Caco-2 (cell line): ENCODE measurements at regions not wholly inside any gene's neighbourhood (a gene's known extent, or its start where the extent isn't known, plus 50 kb on each side); places are given as distances from the start of the nearest gene placed in this dataset.
"Not testable (repeated sequence)": the region's sequence is repeated elsewhere in the genome, so short reads cannot be mapped to it uniquely, and the experiment has no call there.

Experiments
- BruUV-seq: library from RNA; stranded (reverse); fragments of 400-500 nt; replicated peaks from 2 replicates; lab custom pipeline; 2021; lab: Mats Ljungman, UMichigan
- CTCF ChIA-PET: fragments of 300-600 bp; sonication (Branson Sonifier 250); formaldehyde crosslinking; loops from one replicate; lab custom pipeline; 2022; ENCODE audit warnings: antibody characterized with exemption; lab: Charles Lee
- POLR2A ChIA-PET: fragments of 300-600 bp; sonication (Branson Sonifier 250); formaldehyde crosslinking; loops from one replicate; lab custom pipeline; 2022; ENCODE audit warnings: antibody characterized with exemption; lab: Charles Lee
- DNase-seq, 2 experiments: peaks; one replicate each; pipeline versions ENCODE4 v3.0.0 to v3.0.0-alpha.2; 2020 to 2022
- H3K27me3 ChIP-seq: replicated peaks from 2 replicates; pipeline ENCODE4 v1.6.0; 2011; ENCODE audit warnings: low read length; ENCODE audit not compliant: control insufficient read depth, insufficient read depth
- H3K36me3 ChIP-seq: 2 replicates; pipeline ENCODE4 v1.5.1; 2011; ENCODE audit warnings: low read length; ENCODE audit not compliant: control insufficient read depth, insufficient read depth
- H3K4me1 ChIP-seq: fragments of 250-450 bp; sonication (Bioruptor Pico); 2 replicates; pipeline ENCODE4 v1.5.1; 2020; ENCODE audit warnings: mild to moderate bottlenecking
- H3K4me3 ChIP-seq: 2 replicates; pipeline ENCODE4 v1.5.1; 2011; ENCODE audit warnings: low read depth, mild to moderate bottlenecking, control low read depth, low read length
- H3K9me3 ChIP-seq: fragments of 250-450 bp; sonication (Bioruptor Pico); 2 replicates; pipeline ENCODE4 v1.5.1; 2020; ENCODE audit warnings: mild to moderate bottlenecking, moderate library complexity
- H3K27ac Mint-ChIP-seq: one replicate; pipeline ENCODE4 v1.8.0; 2022; ENCODE audit warnings: mixed read lengths; ENCODE audit not compliant: unreplicated experiment
- H3K27me3 Mint-ChIP-seq: one replicate; pipeline ENCODE4 v1.8.0; 2022; ENCODE audit warnings: mixed read lengths; ENCODE audit not compliant: insufficient read depth, unreplicated experiment
- H3K36me3 Mint-ChIP-seq: one replicate; pipeline ENCODE4 v1.8.0; 2022; ENCODE audit warnings: mild to moderate bottlenecking, mixed read lengths; ENCODE audit not compliant: insufficient read depth, unreplicated experiment
- H3K4me1 Mint-ChIP-seq: one replicate; pipeline ENCODE4 v1.8.0; 2022; ENCODE audit warnings: low read depth, mixed read lengths; ENCODE audit not compliant: unreplicated experiment
- H3K4me3 Mint-ChIP-seq: one replicate; pipeline ENCODE4 v1.8.0; 2022; ENCODE audit warnings: mild to moderate bottlenecking, moderate library complexity, mixed read lengths; ENCODE audit not compliant: unreplicated experiment
- H3K9me3 Mint-ChIP-seq: one replicate; pipeline ENCODE4 v1.8.0; 2022; ENCODE audit warnings: mixed read lengths; ENCODE audit not compliant: unreplicated experiment
- CTCF ChIP-seq, 2 experiments: fragments of 200-600 bp in 1 of 2; IDR thresholded peaks; 1 replicate in 1 of 2; 2 replicates in 1 of 2; pipeline versions ENCODE4 v1.5.1 to v1.8.0; 2011 to 2022; ENCODE audit warnings: antibody characterized with exemption in 1 of 2, control low read depth in 1 of 2, inconsistent platforms in 1 of 2, low read depth in 1 of 2, low read length in 1 of 2, mild to moderate bottlenecking in 1 of 2, moderate library complexity in 1 of 2; ENCODE audit not compliant: insufficient read depth in 1 of 2, severe bottlenecking in 1 of 2, unreplicated experiment in 1 of 2
- intact Hi-C: fragments of 100-400 bp; cut with micrococcal nuclease; formaldehyde crosslinking; loops from one replicate; pipeline ENCODE4 v1.10.0; 2022; ENCODE audit not compliant: unreplicated experiment

- H3K27ac Mint-ChIP-seq = no peak overlapping the region
- peaks cover 14% of the 10 kb centered on the region for H3K9me3 Mint-ChIP-seq
- no peaks in the 10 kb centered on the region for H3K36me3 ChIP-seq
- no peaks in the 10 kb centered on the region for H3K4me1 Mint-ChIP-seq
- H3K4me3 ChIP-seq = no peak overlapping the region
- ChIA-PET CTCF (no interaction called here), POLR2A (no interaction called here)
- H3K36me3 Mint-ChIP-seq = no peaks in the 10 kb centered on the region
- no peaks in the 10 kb centered on the region for H3K4me1 ChIP-seq
- no peak for DNase-seq
- no peak for TF ChIP-seq CTCF (IDR thresholded peaks at IDR 0.05; ENCODE audit: insufficient read depth in 1 of 2, low read depth in 1 of 2, low read length in 1 of 2, severe bottlenecking in 1 of 2, unreplicated experiment in 1 of 2)
- H3K4me3 Mint-ChIP-seq = no peak overlapping the region
- no peaks in the 10 kb centered on the region for H3K9me3 ChIP-seq
- no TSS peak for BruUV-seq
- intact Hi-C loops = no loop called here
- no peaks in the 10 kb centered on the region for H3K27me3 Mint-ChIP-seq
- no peaks in the 10 kb centered on the region for H3K27me3 ChIP-seq
Measured at GRCh38 chr5:9815051-9815450, 184.9 kb upstream of the TAS2R1 start.

GRCh38 chr5:9813305-9813704, 183.2 kb upstream of the TAS2R1 start:
- intact Hi-C loops = no loop called here
- BruUV-seq = no TSS peak
- Histone ChIP-seq H3K4me1 (no peaks in the 10 kb centered on the region), H3K36me3 (no peaks in the 10 kb centered on the region), H3K27me3 (no peaks in the 10 kb centered on the region), H3K4me3 (no peak overlapping the region), H3K9me3 (no peaks in the 10 kb centered on the region)
- POLR2A ChIA-PET = no interaction called here
- H3K27me3 Mint-ChIP-seq = no peaks in the 10 kb centered on the region
- H3K27ac Mint-ChIP-seq = no peak overlapping the region
- H3K9me3 Mint-ChIP-seq = peaks cover 14% of the 10 kb centered on the region
- TF ChIP-seq CTCF (IDR thresholded peaks at IDR 0.05; ENCODE audit: insufficient read depth in 1 of 2, low read depth in 1 of 2, low read length in 1 of 2, severe bottlenecking in 1 of 2, unreplicated experiment in 1 of 2) = no peak
- H3K4me1 Mint-ChIP-seq = no peaks in the 10 kb centered on the region
- CTCF ChIA-PET = no interaction called here
- no peaks in the 10 kb centered on the region for H3K36me3 Mint-ChIP-seq
- DNase-seq = no peak
- no peak overlapping the region for H3K4me3 Mint-ChIP-seq

- H3K9me3 ChIP-seq = peaks cover 12% of the 10 kb centered on the region; the same call in 1 of the 2 replicates
- BruUV-seq, intact Hi-C loops, POLR2A ChIA-PET, H3K36me3 ChIP-seq, DNase-seq, H3K27me3 ChIP-seq, H3K36me3 Mint-ChIP-seq, H3K27ac Mint-ChIP-seq, H3K27me3 Mint-ChIP-seq, H3K4me1 ChIP-seq, CTCF ChIA-PET, H3K4me1 Mint-ChIP-seq, H3K4me3 Mint-ChIP-seq, H3K4me3 ChIP-seq: not testable (repeated sequence)
- H3K9me3 Mint-ChIP-seq = peaks cover 47% of the 10 kb centered on the region
Measured at GRCh38 chr5:9807366-9807765, 177.2 kb upstream of the TAS2R1 start.

GRCh38 chr5:9801908-9802307, 171.8 kb upstream of the TAS2R1 start:
- no peak for TF ChIP-seq CTCF (IDR thresholded peaks at IDR 0.05; ENCODE audit: insufficient read depth in 1 of 2, low read depth in 1 of 2, low read length in 1 of 2, severe bottlenecking in 1 of 2, unreplicated experiment in 1 of 2)
- POLR2A ChIA-PET = no interaction called here
- Mint-ChIP-seq H3K4me3 (no peak overlapping the region), H3K27ac (no peak overlapping the region), H3K27me3 (peaks cover 4% of the 10 kb centered on the region), H3K4me1 (no peaks in the 10 kb centered on the region), H3K36me3 (no peaks in the 10 kb centered on the region), H3K9me3 (peaks cover 25% of the 10 kb centered on the region)
- DNase-seq = no peak
- Histone ChIP-seq H3K4me1 (no peaks in the 10 kb centered on the region), H3K9me3 (peaks cover 12% of the 10 kb centered on the region; the same call in 1 of the 2 replicates), H3K27me3 (no peaks in the 10 kb centered on the region), H3K4me3 (no peak overlapping the region), H3K36me3 (no peaks in the 10 kb centered on the region)
- CTCF ChIA-PET = no interaction called here
- BruUV-seq = no TSS peak
- intact Hi-C loops = no loop called here
